ENCODE measurements at regions not wholly inside any gene's neighbourhood (a gene's known extent, or its start where the extent isn't known, plus 50 kb on each side); places are given as distances from the start of the nearest gene placed in this dataset.

GRCh38 chrX:143429811-143430210 lies 87.5 kb downstream of the SPANXN3 start:
- ChIA-PET POLR2A (no interaction called here), CTCF (ENCODE audit: unreplicated experiment) (no interaction called here)
- Histone ChIP-seq H4K20me1 (ENCODE audit: insufficient read depth, low read length) (no peaks in the 10 kb centered on the region), H3K4me1 (ENCODE audit: insufficient read depth, low read length, poor library complexity, severe bottlenecking) (no peaks in the 10 kb centered on the region), H3K4me2 (ENCODE audit: low read length) (no peak overlapping the region), H3K9me2 (ENCODE audit: insufficient read depth, low read length) (no peaks in the 10 kb centered on the region), H3K9me3 (ENCODE audit: low read length) (no peaks in the 10 kb centered on the region), H2AFZ (ENCODE audit: low read length) (no peak overlapping the region), H3K27ac (ENCODE audit: low read depth, low read length, poor library complexity, severe bottlenecking) (no peak overlapping the region), H3K4me3 (ENCODE audit: low read depth, low read length, poor library complexity, severe bottlenecking) (no peak overlapping the region), H3K79me2 (ENCODE audit: insufficient read depth, low read depth, low read length) (no peaks in the 10 kb centered on the region), H3K36me3 (ENCODE audit: insufficient read depth, low read length) (no peaks in the 10 kb centered on the region)
- TF ChIP-seq CTCF (conservative IDR thresholded peaks at IDR 0.05; ENCODE audit: low read length) (no peak), EZH2phosphoT487 (IDR thresholded peaks at IDR 0.05; ENCODE audit: borderline replicate concordance, low read depth, low read length) (no peak)
- DNase-seq (ENCODE audit: low spot score): no peak
- no TSS peak for BruUV-seq (replicated peaks)
- intact Hi-C loops (cut with micrococcal nuclease; ENCODE audit: unreplicated experiment): no loop called here

- TF ChIP-seq EZH2phosphoT487 (IDR thresholded peaks at IDR 0.05; ENCODE audit: borderline replicate concordance, low read depth, low read length): no peak
- TF ChIP-seq CTCF (conservative IDR thresholded peaks at IDR 0.05; ENCODE audit: low read length): no peak
- CTCF ChIA-PET (ENCODE audit: unreplicated experiment): no interaction called here
- POLR2A ChIA-PET: no interaction called here
- intact Hi-C loops (cut with micrococcal nuclease; ENCODE audit: unreplicated experiment): no loop called here
- no peaks in the 10 kb centered on the region for H3K79me2 ChIP-seq (ENCODE audit: insufficient read depth, low read depth, low read length)
- no peaks in the 10 kb centered on the region for H4K20me1 ChIP-seq (ENCODE audit: insufficient read depth, low read length)
- H3K9me3 ChIP-seq (ENCODE audit: low read length): no peaks in the 10 kb centered on the region
- no peaks in the 10 kb centered on the region for H3K4me1 ChIP-seq (ENCODE audit: insufficient read depth, low read length, poor library complexity, severe bottlenecking)
- H3K4me3 ChIP-seq (ENCODE audit: low read depth, low read length, poor library complexity, severe bottlenecking): no peak overlapping the region
- no peak overlapping the region for H3K4me2 ChIP-seq (ENCODE audit: low read length)
- no peaks in the 10 kb centered on the region for H3K36me3 ChIP-seq (ENCODE audit: insufficient read depth, low read length)
- no peak for DNase-seq (ENCODE audit: low spot score)
- no TSS peak for BruUV-seq (replicated peaks)
- no peak overlapping the region for H3K27ac ChIP-seq (ENCODE audit: low read depth, low read length, poor library complexity, severe bottlenecking)
- no peaks in the 10 kb centered on the region for H3K9me2 ChIP-seq (ENCODE audit: insufficient read depth, low read length)
- H2AFZ ChIP-seq (ENCODE audit: low read length): no peak overlapping the region
Measured at GRCh38 chrX:143429131-143429530, 88.1 kb downstream of the SPANXN3 start.

- BruUV-seq (replicated peaks): no TSS peak
- no peaks in the 10 kb centered on the region for H3K79me2 ChIP-seq (ENCODE audit: insufficient read depth, low read depth, low read length)
- ChIA-PET CTCF (ENCODE audit: unreplicated experiment) (no interaction called here), POLR2A (interaction anchor here (0.5 kb wide), 1 partner anchor 527 kb away, joined by 3 read pairs; no protein-coding TSS in a partner anchor)
- H3K4me1 ChIP-seq (ENCODE audit: insufficient read depth, low read length, poor library complexity, severe bottlenecking): no peaks in the 10 kb centered on the region
- intact Hi-C loops (cut with micrococcal nuclease; ENCODE audit: unreplicated experiment): no loop called here
- no peaks in the 10 kb centered on the region for H3K9me3 ChIP-seq (ENCODE audit: low read length)
- H3K36me3 ChIP-seq (ENCODE audit: insufficient read depth, low read length): no peaks in the 10 kb centered on the region
- H3K27ac ChIP-seq (ENCODE audit: low read depth, low read length, poor library complexity, severe bottlenecking): no peak overlapping the region
- no peak overlapping the region for H3K4me3 ChIP-seq (ENCODE audit: low read depth, low read length, poor library complexity, severe bottlenecking)
- DNase-seq (ENCODE audit: low spot score): no peak
- H3K9me2 ChIP-seq (ENCODE audit: insufficient read depth, low read length): no peaks in the 10 kb centered on the region
- no peak for TF ChIP-seq CTCF (conservative IDR thresholded peaks at IDR 0.05; ENCODE audit: low read length)
- no peak for TF ChIP-seq EZH2phosphoT487 (IDR thresholded peaks at IDR 0.05; ENCODE audit: borderline replicate concordance, low read depth, low read length)
- H2AFZ ChIP-seq (ENCODE audit: low read length): no peak overlapping the region
- no peaks in the 10 kb centered on the region for H4K20me1 ChIP-seq (ENCODE audit: insufficient read depth, low read length)
- H3K4me2 ChIP-seq (ENCODE audit: low read length): no peak overlapping the region
Measured at GRCh38 chrX:143401160-143401559, 116.1 kb downstream of the SPANXN3 start.

All from OCI-LY7 (cell line).